GM11168 (cell line): ENCODE measurements at regions not wholly inside any gene's neighbourhood (a gene's known extent, or its start where the extent isn't known, plus 50 kb on each side); places are given as distances from the start of the nearest gene placed in this dataset.
"Not testable (repeated sequence)": the region's sequence is repeated elsewhere in the genome, so short reads cannot be mapped to it uniquely, and the experiment has no call there.

Source experiments
- in situ Hi-C: fragments of 300-500 bp; cut with MboI; formaldehyde crosslinking; loops from one replicate; pipeline ENCODE4 v1.12.0; 2022; ENCODE audit warnings: low sequenced_read_pairs; ENCODE audit not compliant: unreplicated experiment

DNA sequence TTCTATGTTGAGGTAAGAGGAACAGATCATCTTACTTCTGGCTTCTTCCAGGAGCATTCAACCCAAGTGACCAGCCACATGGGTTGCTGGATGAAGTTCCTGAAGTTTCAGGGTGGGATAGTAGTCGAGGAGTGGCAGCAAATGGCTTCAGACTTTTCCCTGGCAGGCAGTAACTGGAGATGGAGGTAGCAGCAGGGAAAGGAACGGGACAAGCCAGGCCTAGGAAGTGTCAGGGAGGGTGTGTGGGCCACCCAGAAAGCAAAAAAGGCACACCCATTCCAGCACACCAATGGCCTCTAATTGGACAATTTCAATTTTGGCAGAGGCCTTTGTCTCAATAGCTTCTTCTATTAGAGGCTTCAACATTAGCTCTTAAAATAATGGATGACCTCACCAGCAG is 498.6 kb upstream of the ATP11B start:
- in situ Hi-C loops = no loop called here

DNA sequence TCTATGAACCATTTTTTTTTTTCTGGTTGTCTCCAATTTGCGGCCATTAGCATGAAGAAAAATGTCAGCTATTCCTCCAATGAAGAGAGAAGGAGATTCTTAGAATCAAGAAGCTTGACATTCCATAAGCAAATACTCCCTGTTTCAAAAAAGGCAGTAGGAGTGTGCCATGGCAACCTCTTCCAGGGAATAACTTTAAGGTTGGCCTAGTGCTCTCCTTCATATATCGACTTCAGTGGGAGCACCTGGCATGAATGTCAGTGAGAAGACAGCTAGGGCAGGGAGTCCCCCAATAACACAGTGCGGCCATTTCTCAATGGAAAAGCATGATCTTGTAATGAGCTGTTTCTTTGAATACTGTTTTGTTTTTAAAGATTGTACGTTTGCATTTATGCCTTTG is 493.0 kb upstream of the ATP11B start:
- in situ Hi-C loops = no loop called here

DNA sequence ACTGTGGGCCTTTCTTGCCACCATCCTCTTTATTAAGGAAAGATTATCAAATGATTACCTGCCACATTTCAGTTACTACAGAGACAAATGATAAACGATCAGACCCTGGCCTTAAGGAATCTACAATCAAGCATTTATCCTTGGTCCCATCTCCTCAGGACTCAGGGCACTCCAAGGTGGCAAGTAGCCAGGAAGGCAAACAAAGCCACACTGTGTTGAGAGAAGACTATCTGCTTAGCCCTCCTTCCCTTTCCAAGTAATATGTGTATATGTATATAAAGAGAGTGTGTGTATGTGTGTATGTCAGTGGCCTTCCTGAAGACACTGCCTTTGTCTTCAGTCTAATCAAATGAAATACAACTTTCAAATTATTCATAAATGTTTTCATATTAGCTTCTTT is 490.1 kb upstream of the ATP11B start:
- in situ Hi-C loops = no loop called here

DNA sequence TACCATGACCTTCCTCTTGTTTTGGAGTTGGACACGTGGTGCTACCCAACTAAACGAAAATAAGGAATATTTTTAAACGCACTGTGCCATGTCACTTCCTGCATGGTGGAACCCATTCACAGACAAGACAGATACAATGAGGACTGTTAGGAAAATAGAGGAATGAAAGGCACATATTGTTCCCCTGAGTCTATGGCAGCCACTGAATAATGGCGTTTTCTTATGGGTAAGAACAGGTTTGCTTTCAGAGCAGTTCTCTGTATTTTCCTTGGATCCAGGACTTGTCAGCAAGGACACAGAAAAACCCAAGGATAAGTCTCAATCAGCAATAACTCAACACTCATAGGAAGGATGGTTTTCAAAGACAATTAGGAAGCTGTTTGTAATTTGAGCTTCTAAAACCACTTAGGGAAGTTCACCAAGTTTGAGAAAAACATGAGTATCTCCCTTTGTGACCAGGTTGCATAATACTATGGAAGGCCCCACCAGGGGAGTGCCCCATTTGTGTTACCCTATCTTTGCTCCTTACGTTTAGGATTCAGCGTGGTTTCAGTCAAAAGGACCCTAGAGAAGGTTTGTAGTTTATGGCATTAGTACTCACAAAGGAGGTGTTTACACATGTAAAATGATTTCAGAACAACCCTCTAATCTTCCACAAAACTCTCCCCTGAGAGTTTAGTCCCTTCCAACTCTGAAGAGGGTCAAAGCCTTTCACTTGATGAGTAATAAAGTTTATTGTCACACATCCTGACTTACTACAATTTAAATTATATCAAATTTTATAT is 487.2 kb upstream of the ATP11B start:
- in situ Hi-C loops = no loop called here

DNA sequence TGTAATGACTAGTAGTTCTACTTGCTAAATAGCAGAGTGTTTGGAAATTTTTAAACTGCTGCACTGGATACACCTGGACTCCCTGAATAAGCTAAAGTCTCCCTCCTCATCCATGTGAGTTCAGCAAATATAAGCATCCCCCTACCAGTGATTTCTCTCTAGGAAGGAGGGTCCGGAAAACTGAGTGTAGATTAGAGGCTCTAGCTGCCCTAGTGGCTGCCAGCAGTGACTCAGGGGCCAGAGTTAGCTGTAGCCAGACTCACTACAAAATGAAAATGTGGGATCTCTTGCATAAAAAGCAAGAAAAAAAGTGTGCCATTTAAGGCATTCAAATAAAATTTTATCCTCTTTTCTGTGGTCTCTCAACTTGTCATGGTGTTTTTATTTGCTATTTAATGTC is 485.0 kb upstream of the ATP11B start:
- in situ Hi-C loops = no loop called here

DNA sequence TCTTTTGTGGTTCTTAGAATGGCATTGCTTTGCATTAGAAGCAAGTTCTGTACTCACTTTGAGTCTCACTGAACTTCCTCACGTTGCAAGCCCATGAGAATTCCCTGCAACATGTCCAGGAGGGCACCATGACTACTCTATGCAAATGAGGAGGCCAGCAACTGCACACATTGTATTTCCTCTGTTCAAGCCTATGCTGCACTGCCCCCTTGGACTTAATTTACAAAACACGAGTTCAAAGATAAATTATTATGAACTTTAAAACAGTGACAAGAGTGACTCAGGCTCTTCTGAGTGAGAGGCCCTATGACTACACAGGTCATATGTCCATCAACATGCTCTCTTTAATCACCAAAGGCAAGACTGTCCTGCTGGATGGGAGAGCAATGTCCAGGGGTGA is 484.2 kb upstream of the ATP11B start:
- in situ Hi-C loops = no loop called here

DNA sequence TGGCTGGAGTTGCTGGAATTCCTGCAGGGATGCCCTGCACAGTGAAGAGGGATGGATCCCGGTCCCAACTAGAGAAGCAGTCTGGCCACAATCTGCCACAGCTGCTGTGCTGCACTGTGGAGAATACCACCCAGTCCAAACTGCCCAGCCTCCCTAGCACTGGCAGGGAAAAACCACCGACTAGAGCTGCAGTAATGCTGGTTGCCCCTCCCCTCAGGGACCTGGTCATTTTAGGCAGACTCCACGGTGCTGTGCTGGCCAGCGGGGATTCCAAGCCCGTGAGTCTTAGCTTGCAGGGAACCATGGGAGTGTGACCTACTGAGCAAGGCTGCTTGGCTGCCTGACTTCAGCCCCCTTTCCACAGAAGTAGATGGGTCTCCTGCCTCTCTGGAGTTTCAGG is 478.0 kb upstream of the ATP11B start:
- in situ Hi-C loops = no loop called here

DNA sequence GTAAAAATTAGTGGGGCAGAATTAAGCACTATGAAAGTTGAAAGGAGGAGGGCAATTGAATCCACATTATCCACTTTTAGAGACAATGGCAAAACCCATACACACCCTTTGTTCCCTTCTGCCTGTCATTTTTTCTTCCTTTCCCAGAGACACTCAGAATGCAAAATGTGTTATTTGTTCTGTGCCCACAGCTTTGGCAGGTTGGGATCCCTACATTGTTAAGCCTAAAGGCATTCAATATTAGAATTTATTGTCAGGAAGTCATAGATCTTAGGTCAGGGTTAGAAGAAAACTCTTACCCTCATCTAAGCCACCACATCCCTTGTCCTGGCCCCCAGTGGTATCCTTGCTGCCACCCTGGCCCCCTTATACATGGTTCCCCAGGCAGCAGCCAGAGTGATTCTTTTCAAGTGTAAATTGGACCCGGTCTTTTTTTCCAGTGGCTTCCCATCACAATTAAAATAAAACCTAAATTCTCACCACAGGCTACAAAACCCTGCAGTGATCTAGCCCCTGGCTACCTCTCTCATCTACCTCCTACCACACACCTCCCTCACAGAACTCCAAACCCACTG is 470.1 kb upstream of the ATP11B start:
- in situ Hi-C loops = no loop called here

DNA sequence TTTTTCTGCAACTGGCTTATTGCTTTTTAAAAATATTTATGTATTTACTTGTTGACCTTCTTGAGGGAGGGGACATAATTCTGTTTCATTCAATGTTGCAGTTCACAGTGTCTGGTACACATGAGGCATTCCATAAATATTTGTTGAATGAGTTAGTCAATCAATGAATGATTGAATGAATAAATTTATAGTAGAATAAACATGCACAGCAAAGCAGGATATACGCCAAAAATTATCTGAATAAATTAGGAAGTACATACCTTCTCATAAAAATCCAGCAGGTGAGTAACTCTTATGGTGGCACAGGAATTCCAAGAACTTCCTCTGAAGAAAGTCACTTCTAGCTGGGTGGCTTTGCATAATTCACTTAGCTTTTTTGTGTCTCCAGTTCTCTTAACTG is 469.4 kb upstream of the ATP11B start:
- in situ Hi-C loops = no loop called here

DNA sequence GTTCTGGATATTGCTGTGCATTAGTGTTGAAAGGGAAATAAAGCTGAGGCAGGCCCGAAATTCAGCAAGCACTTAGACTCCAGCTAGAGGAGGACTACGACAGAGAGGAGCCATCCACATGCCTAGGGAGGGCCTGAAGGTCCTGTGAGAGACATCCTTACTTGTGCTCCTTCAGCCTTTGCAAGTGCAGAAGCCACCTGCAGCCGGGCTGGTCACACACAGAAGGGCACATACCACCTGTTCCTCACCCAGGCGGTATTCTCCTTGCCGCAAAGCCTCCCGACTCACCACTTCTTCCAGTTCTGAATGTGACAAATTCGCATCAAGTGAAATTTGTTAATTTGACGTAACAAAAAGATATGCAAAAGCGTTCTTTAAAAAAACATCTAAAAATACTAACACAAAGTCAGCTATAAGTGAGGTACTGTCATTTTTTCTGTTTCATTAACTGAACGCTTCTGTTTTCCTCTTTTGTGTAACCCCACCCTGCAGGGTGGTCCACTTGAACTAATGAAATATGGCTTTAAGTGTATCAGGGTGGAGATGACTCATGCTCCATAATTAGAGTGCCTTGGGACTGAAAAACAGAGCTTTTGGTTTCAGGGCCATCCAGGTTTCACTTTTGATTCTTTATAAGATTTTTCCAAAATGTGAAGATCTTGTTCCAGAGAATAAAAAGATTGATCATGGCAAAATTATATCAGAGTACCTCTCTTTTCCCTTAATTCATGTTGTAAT is 467.9 kb upstream of the ATP11B start:
- in situ Hi-C loops = no loop called here

DNA sequence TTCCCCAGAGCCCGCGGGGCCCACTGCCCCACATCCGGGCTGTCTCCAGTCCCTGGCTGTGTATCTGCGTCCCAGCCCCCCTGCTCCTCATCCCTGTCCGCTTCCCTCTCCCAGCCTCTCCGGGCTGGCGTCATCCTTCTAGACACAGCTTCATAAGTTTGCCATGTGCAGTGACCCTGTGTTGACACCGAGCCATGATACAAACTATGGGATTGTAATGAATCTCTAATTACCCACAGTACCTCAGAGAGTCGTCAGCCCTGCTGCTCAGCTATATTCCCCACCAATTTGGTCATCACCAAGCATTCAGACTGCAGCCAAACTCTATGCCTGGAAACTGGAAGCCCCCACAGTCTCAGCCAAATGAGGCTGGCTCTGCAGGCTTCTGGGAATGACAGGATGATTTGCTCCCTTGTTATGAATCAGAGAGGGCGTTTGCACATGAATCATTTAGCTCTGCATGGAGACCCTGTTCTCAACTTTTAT is 466.1 kb upstream of the ATP11B start:
- in situ Hi-C loops = no loop called here

DNA sequence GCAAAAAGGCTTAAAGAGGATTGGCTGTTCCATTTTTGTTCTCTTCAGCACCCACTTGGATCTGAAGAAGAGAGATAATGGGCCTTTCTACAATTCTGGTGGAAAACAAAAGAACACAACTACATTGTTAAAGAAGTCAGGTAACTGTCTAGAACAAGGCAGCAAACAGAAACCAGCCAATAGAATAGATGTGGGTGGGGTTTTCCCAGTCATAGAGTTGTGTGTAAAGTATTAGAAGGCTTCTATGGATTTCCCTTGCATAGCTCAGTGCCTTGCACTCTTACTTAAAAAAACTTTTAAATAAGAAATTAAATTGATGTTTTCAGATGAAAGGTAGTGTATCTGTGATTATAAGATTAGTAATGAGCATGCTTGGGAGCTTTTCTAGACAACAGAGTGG is 462.7 kb upstream of the ATP11B start:
- in situ Hi-C loops = no loop called here

DNA sequence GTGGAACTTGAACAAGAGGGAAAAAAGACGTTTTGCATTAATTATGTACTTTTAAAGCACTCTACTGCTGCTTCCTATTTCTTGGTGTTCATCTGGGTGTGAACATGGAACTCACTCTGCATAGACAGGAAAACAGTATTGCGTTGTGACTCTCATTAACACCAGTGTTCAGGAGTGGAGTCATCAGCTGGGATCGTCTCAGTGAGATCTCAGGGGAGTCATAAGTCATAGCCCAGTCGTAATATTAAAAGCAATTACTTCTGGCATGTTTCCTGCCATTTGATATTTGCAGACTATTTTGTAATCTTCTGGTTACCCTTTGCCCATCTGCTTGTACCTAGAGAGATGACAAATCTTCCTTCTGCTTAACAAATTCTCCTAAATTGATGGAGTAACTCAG is 462.0 kb upstream of the ATP11B start:
- in situ Hi-C loops = no loop called here

DNA sequence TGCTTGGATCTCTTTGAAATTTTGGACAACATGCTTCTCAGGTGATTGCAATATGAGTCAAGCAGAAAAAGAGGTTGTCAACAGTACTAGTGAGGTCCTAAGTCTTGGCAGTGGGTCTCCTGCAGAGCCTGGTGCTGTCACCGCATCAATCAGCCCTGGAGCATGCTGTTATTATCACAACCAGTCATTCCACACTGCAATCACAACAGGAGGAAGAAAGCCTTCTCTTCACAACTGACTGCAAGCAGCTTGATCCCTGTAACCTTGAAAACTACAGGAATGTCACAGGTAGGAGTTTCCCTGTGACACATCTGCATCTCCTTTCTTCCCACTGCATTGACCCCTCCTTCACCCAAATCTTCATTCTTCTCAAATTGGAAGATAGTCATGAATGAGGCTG is 451.1 kb upstream of the ATP11B start:
- in situ Hi-C loops = no loop called here

DNA sequence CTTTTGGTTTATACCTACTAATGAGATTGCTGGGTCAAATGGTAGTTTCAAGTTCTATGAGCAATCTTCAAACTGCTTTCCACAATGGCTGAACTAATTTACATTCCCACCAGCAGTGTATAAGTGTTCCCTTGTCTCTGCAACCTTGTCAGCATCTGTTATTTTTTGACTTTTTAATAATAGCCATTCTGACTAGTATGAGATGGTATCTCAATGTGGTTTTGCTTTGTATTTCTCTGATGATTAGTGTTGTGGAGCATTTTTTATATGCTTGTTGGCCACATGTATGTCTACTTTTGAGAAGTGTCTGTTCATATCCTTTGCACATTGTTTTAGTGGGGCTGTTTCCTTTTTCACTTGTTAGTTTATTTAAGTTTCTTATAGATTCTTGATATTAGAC is 449.3 kb upstream of the ATP11B start:
- in situ Hi-C loops = not testable (repeated sequence)

DNA sequence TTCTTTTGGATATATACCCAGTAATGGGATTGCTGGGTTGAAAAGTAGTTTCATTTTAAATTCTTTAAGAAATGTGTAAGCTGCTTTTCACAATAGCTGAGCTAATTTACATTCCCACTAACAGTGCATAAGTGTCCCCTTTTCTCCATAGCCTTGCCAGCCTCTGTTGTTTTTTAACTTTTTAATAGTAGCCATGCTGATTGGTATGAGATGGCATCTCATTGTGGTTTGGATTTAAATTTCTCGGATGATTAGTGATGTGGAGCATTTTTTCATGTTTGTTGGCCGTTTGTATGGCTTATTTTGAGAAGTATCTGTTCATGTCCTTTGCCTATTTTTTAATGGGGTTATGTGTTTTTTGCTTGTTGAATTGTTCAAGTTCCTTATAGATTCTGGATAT is 444.3 kb upstream of the ATP11B start:
- in situ Hi-C loops = no loop called here

DNA sequence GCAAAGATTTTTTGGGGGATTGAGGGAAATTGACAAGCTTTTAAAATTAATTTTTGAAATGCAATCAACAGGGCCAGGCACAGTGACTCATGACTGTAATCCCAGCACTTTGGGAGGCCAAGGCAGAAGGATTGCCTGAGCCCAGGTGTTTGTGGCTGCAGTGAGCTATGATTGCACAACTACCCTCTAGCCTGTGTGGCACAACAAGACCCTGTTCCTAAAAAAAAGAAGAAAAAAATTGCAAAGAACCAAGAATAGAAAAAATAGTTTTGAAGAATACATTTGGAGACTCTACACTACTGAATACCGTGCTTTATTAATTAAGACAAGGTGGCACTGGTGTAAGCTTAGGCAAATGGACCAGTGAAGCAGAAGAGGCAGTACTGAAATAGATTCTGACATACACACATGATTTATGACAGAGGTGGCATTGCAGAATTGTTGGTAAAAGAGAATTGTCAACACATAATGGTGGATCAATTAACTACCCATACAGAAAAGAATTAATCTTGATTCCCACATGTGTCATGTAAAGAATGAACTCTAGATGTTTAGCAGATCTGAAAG is 443.3 kb upstream of the ATP11B start:
- in situ Hi-C loops = no loop called here

DNA sequence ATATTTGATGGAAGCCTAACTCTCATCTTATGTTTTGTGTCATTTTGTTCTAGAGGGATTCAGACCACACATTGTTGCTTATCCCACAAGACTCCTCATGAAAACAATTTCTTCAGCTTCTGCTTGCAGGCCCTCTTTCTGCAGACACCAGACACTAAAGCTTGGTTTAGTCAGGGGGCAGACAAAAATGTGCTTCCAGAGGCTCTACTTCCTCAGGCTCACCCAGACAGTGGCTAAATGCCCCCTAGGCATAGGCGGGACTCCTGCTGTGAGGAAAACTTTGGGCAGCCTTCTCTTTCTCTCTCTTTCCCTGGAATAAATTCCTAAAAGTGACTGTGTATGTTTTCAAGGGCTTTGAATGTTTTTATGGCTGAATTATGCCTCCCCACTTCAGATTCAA is 435.4 kb upstream of the ATP11B start:
- in situ Hi-C loops = no loop called here

DNA sequence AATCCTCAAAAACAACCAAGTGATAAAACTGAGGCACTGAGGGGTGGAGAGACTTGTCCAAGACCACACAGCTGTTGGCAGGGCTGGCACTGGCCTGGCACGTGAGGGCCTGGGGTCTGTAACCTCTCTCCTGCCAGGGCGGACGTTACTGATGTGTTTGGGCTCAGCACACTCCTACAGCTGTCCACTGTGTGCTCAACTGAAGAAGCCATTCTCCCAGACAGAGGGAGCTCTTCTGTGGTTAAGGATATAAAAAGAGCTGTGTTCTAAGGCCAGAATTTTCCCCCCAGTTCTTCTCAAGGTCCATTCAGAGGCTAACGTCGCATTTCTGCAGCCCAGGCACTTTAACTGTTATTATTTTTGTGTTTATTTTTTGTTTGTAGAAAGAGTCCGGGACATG is 429.0 kb upstream of the ATP11B start:
- in situ Hi-C loops = no loop called here

DNA sequence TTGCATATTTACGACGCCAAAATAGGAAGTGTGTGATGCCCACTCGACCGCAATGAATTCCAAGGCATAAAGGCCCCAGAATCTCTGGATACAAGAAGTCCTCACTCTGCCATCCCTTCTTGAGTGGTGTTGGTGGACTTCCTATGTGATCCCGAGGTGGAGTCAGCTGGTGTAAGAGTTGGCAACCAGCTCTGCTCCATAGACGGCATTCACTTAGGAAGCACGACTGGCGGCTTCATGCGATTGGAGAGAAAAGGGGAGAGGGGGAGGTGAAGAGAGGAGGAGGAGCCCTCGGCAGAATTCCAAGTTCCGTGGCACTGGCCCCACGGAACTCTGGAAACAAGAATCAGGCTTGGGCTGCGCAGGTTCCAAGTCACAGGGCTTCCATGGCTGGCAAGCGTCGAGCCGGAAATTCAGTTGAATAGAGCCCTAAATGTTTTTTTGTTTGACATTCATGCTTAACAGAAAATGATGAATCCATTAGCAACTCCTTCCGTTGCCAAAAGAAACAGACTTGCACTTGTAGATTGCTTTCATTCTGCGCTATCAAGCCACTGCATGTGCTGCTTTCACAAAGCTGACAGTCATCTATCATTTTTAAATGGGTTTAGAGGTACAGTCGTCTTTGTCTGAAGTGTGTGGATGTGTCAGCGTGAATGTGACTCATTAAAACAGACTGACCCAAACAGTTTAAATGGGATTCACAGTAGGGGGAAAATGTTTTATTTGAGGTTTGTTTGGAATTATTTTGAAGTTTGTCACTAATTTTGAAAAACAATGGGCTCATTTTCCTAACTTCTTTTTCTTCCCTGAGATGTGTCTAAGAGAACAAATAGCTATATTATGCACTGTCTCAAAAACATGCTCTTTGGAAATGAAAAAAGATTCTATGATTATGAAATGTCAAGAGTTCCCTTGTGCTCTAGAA is 428.3 kb upstream of the ATP11B start:
- in situ Hi-C loops = no loop called here
